ENCODE measurements at regions not wholly inside any gene's neighbourhood (a gene's known extent, or its start where the extent isn't known, plus 50 kb on each side); places are given as distances from the start of the nearest gene placed in this dataset.

DNA sequence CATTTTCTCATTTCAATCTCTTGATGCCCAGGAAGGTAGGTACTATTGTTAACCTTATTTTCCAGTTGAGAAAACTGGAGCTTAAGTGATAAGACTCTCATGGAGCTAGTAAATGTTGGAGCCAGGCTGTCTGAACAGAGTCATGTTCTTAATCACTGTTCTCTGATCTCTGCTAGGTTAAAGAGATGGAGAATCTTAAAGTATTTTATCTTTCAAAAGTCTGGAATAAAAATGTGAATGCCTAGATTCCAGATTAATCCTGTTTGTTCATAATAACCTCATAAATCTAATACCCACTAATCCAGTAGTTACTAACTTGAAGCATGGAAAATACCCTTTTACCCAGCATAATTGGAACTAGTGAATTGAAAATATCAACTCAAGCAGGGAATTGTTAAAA is 341.0 kb upstream of the RGS6 start:
- TF ChIP-seq, protein P1, sequence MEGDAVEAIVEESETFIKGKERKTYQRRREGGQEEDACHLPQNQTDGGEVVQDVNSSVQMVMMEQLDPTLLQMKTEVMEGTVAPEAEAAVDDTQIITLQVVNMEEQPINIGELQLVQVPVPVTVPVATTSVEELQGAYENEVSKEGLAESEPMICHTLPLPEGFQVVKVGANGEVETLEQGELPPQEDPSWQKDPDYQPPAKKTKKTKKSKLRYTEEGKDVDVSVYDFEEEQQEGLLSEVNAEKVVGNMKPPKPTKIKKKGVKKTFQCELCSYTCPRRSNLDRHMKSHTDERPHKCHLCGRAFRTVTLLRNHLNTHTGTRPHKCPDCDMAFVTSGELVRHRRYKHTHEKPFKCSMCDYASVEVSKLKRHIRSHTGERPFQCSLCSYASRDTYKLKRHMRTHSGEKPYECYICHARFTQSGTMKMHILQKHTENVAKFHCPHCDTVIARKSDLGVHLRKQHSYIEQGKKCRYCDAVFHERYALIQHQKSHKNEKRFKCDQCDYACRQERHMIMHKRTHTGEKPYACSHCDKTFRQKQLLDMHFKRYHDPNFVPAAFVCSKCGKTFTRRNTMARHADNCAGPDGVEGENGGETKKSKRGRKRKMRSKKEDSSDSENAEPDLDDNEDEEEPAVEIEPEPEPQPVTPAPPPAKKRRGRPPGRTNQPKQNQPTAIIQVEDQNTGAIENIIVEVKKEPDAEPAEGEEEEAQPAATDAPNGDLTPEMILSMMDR (IDR thresholded peaks at IDR 0.05): no peak
- TF ChIP-seq EP300 (IDR thresholded peaks at IDR 0.05) (no peak), POLR2A (IDR thresholded peaks at IDR 0.05) (no peak), POLR2AphosphoS5 (IDR thresholded peaks at IDR 0.05) (no peak)

Measured in stomach (tissue), 4 donors.